GM19324 (cell line): ENCODE measurements at regions not wholly inside any gene's neighbourhood (a gene's known extent, or its start where the extent isn't known, plus 50 kb on each side); places are given as distances from the start of the nearest gene placed in this dataset.
"Not testable (repeated sequence)": the region's sequence is repeated elsewhere in the genome, so short reads cannot be mapped to it uniquely, and the experiment has no call there.

ENCODE experiments used
- ATAC-seq: cut with Tn5 transposase; IDR thresholded peaks from one replicate; pipeline ENCODE4 v1.9.1; 2021; ENCODE audit warnings: mild to moderate bottlenecking, moderate library complexity; ENCODE audit not compliant: unreplicated experiment, low FRiP score

DNA sequence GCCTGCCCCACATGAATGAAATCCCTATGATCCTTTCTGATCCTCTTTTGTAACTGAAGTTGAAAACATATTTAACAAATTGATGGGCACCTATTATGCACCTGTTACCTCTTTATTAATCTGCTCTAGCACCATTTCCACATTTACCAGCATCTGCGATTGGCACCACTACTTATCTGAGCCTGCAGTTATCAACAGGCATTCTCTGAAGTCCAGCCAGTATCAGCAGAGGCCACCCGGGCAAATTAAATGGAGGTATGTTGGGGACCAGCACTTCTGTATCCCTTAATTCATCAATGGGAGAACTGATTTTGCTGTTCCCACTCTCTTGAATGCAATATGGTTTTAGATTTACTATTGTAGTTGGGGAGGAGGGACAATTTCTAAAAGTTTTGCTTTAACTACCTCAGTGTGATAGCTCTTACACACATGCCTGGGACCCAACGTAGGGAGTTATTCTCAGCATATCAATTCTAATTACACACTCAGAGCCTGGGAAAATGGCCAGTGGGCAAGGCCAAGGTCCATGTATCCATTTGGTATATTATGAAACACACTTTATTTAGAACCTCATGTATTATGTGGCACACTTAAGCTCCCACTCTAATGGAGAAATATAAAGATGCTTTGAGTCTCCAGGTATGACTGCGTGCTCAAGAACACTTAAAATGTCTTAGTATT, 1927.1 kb upstream of the PCDH7 start:
- ATAC-seq: no peak

GRCh38 chr4:28799696-28800095, 1920.5 kb upstream of the PCDH7 start:
- ATAC-seq: no peak

DNA sequence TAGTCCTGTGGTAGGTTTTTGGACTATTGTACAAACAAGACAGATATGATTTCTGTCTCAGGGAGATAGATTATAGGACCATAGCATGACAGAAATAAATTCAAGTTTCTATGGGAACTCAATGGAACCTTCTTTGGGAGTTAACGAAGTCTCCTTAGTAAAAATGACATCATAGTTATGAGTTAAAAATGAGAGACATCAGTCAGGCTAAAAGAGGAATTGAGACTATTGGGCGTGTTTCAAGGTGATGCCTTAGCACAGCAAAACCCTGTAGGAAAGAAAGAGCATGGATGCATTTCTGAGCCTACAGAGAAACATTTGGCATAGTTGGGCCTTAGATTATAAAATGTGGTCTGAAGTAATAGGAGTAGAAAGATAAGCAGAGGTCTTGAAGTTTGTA, 1909.1 kb upstream of the PCDH7 start:
- ATAC-seq: no peak

- no peak for ATAC-seq
Observed at GRCh38 chr4:28822163-28822562, 1898.0 kb upstream of the PCDH7 start.

- no peak for ATAC-seq
Observed at GRCh38 chr4:28827866-28828265, 1892.3 kb upstream of the PCDH7 start.

GRCh38 chr4:28831867-28832266, 1888.3 kb upstream of the PCDH7 start:
- no peak for ATAC-seq

- no peak for ATAC-seq
Observed at GRCh38 chr4:28832444-28832843, 1887.7 kb upstream of the PCDH7 start.

GRCh38 chr4:28834120-28834519, 1886.0 kb upstream of the PCDH7 start:
- ATAC-seq: no peak

DNA sequence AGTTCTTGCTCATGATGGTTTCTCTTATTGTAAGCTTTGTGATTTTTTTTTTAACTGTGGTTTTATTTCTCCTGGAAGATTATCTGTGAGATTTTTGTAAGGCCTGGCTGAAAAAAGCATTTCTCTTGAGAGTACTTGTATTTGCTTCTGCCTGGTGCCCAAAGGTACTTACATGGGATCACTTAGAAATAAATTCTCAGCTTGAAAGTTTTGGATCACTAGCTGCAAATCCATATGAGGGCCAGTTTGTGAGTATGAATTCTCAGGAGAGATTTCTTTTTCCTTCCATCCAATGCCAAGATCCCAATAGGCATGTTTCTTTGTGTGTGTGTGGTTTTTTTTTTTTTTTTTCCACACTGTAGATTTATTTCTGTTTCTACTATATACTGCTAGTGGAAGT, 1884.7 kb upstream of the PCDH7 start:
- no peak for ATAC-seq

GRCh38 chr4:28842271-28842670, 1877.9 kb upstream of the PCDH7 start:
- ATAC-seq: no peak

DNA sequence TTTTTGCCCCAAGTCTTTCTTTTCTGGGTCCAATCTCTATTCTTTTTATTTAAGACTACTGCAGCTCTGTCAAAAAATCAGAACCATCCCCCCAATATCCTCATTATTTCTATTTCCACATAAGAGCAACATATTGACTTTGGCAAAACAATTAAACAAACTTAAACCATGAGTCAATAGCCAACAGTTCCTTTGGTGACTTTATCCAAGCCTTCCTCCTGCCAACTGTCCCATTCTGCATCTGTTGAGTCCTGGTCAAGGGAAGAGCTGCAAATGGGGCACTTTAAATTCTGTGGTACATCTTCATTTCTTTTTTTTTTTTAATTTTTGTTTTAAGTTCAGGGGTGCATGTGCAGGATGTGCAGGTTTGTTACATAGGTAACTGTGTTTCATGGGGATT, 1875.0 kb upstream of the PCDH7 start:
- no peak for ATAC-seq

DNA sequence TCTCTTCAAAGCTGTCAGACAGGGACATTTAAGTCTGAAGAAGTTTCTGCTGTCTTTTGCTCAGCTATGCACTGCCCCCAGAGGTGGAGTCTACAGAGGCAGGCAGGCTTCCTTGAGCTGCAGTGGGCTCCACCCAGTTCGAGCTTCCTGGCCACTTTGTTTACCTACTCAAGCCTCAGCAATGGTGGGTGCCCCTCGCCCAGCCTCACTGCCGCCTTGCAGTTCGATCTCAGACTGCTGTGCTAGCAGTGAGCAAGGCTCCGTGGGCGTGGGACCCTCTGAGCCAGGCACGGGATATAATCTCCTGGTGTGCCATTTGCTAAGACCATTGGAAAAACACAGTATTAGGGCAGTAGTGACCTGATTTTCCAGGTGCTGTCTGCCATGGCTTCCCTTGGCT, 1863.1 kb upstream of the PCDH7 start:
- ATAC-seq: not testable (repeated sequence)

DNA sequence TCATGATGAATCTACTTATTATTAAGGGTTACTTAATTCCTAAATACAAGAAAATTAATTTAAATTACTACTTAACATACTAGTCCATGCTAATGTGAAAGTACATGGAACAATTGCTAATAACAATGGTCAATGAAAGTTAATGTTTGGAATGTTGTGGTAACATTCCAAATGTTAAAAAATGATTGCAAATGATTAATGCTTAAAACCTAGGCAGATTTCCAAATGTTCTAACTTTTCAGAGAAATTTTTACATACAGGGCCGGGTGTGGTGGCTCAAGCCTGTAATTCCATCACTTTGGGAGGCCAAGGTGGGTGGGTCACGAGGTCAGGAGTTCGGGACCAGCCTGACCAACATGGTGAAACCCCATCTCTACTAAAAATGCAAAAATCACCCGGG, 1851.3 kb upstream of the PCDH7 start:
- ATAC-seq: no peak

DNA sequence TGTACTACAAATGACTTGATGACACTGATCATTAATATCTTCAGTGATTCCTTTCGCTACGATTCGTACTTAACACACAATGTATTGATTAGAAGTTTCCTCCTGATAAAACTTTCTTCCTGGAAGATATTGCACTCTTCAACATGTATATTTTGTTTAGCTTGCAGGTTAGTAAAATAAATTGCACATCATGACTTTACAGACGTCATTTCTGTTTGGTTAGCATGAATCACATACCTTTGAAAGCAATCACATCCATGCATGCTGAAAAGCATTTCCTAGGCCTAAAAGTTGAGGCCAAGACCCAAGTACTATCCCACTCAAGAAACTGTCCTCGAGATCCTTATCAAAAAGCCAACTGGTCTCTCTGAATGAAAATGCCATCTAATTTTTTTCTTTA, 1841.0 kb upstream of the PCDH7 start:
- ATAC-seq: no peak

GRCh38 chr4:28879900-28880299, 1840.3 kb upstream of the PCDH7 start:
- no peak for ATAC-seq

DNA sequence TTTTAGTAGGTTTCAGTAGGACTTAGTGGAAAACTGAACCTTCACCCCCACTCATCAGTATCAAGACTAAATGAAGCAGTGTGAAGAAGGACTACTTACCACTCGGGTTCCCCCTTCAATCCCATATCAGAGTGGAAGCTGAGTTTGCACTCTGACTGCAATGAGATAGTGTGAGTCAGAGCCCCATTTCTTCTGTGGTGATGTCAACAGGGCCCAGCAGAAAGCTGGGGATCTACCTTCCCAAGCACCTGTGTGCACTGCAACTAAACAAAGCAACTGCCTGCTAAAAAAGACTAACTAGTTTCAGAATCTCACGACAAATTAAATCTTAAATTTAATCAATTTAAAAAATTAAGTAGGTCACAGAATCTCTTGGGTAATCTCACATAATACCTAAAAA, 1837.0 kb upstream of the PCDH7 start:
- ATAC-seq: no peak

DNA sequence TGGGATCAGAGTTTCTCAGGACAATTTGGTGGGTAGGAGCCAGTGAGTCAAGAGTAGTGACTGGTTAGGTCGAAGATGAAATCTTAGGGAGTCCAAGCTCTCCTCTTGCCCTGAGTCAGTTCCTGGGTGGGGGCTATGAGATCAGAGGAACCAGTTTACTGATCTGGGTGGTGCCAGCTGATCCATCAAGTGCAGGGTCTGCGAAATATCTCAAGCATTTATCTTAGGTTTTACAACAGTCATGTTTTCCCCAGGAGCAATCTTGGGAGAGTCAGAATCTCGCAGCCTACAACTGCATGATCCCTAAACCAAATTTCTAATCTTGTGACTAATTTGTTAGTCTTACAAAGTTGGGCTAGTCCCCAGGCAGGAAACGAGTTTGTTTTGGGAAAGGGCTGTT, 1833.2 kb upstream of the PCDH7 start:
- ATAC-seq: no peak

DNA sequence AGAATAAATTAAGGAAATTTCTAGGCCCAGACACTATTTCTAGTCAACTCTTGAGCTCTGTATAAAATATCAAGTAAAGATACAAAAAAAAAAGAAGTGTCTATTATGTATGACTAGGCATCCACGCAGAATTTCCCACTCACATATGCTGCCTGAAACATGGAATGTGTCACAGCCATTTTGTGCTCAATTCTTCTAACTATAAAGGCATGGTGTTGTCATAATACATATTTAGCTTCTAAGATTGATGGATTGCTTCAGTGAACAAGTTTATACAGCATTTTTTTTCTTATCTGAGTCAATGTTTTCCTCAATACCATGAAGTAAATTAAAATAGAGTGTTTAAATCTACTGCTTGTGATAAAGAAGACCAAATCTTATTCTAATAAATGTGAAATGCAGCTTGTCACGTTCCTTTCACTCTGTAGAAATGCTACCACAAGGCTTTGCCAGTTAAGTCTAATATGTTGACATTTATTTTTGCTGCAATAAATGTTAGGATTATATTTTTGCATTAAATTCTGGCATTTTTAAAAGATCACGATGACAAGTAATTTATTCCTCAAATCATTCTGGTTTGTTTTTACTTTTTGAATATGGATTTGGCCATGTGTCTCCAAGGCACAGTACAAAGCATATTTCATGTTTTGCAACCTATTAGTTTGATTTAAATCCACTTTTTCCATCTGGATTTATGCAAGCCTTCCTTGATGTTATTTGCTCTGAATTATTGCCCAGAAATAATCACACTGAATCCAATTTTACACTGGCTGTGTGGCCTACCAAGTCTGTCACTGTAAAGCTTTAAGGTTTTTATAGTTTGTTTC, 1829.0 kb upstream of the PCDH7 start:
- no peak for ATAC-seq

- ATAC-seq: no peak
Observed at GRCh38 chr4:28913466-28913865, 1806.7 kb upstream of the PCDH7 start.

DNA sequence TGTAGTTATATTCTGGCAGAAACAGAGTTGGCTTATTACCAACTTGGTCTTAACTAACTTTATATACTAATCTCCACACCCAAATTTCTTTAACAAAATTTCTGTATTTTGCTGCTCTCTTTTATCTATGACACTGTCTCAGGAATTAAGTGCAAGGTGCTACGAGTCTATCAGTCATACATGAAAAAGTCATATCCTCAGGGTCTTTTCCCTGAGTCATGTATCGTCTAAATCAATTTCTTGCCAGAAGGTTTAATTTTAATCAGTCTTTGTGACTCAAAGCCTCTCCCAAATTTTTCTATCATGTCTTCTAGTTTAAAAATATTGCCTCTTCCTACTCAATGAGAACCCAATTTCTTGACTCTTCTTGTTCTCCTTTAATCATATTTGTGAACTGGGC, 1803.6 kb upstream of the PCDH7 start:
- ATAC-seq: no peak

DNA sequence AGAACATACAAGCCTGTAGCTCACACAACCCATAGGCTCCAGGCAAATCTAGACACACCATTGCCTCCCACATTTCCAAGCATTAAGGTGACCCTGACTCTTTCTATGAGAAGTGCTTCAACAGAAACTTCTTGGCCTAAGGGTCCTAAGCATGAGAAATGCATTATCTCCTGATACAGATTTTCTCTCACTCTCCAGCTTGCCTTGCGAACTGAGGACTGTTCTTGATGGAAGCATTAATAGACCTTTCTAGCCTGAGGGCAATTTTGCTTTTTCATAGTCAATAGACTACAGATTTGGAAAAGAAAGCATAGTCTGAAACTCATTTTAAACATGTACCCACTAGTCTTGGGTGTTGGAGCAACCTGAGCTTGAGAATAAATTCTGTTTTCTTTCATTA, 1801.3 kb upstream of the PCDH7 start:
- no peak for ATAC-seq

GRCh38 chr4:28921886-28922285, 1798.3 kb upstream of the PCDH7 start:
- no peak for ATAC-seq
